ENCODE measurements at regions not wholly inside any gene's neighbourhood (a gene's known extent, or its start where the extent isn't known, plus 50 kb on each side); places are given as distances from the start of the nearest gene placed in this dataset.

- no peak for TF ChIP-seq CTCF (IDR thresholded peaks at IDR 0.05)
- no peak for TF ChIP-seq POLR2A (IDR thresholded peaks at IDR 0.05)
Observed at GRCh38 chr4:141571362-141571761, 65.0 kb upstream of the IL15 start.

All from body of pancreas (tissue), 4 donors.